T-helper 22 cell (primary cell): ENCODE measurements at regions not wholly inside any gene's neighbourhood (a gene's known extent, or its start where the extent isn't known, plus 50 kb on each side); places are given as distances from the start of the nearest gene placed in this dataset.

Experiments used
- DNase-seq: peaks from one replicate; pipeline ENCODE4 v3.0.0-alpha.2; 2020; ENCODE audit warnings: low read depth

DNA sequence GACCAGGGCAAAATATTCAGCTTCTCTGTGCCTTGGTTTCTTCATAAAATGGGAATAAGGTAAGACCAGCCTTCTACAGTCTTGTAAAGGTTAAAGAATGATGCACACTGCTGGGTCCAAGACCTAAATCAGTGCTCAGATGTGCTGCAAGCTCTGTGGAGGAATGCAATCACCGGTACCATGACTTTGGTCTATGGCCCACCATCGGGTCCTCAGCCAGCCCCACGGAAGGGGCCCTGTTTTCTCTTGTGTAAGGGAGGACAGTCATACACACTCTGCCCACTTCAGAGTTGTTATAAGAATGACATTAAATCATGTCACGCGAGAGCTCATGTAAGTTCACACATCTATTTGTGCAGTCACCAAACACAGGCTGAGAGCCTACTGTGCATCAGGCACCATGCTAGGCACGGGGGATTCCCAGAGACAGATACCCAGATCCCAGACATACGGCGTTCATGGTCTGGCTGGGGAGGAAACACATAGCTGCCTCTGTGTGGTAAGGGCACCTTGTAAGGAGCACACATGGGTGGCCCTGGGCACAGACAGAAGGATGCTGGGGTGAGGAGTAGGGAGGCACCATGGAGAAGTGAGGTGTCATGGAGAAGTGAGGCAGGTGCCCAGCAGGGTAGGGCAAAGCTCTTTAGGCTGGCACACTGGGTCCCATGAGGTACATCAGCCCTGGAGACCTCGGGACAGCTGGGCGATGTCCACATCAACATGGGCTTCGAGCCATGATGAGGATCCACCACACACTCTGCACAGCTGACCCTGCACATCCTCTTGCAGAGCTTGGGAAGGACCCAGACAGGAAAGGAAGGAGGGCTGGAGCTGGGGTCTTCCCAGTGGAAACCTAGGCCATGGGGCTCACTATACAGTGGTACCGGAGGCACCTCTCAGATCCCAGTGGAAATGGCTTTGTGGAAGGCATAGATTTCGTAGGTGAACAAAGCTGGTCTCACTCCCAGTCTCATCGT, 190.4 kb upstream of the DIO3 start:
- DNase-seq: no peak

DNA sequence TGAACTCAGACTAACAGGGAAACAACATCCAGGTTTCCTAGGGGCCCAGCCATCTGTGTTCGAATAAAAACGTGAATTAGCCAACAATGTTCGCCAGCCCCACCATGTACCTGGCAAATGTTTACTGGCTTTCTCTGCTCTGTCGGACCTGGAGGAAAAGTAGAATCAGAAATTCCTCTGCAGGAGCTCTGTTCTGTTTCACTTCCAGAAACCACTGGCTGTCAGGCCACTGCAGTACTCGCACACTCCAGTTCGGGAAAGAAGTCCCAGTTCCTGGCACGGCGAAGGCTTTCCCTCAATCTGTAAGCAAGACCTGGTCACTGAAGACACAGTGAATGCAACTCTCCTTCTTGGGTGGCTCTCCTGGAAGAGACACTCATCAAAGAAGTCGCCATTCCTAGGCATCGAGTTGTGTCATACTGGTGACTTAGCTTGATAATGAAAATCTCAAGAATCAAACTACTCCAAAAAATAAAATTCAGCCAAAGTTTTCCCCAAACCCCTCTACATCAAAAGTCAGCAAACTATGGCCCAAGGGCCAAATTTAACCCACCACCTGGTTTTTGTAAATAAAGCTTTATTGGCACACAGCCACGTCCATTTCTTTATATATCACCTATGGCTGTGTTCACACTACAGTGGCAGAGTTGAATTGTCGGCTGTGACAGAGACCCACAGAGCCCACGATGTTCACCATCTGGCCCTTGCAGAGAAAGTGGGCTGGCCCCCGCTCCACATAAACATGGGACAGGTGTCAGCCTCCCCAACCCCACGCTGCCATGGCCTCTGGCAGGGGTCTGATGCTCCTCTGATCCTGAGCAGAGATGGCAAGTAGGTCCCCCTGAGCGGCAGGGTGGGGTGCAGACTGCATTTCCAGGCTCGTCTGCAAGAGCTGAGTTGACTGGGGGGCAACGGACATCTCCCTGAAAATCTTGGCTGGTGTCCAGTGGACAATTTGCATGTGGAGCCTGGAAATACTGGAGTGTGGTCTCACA, 189.2 kb upstream of the DIO3 start:
- DNase-seq: no peak

DNA sequence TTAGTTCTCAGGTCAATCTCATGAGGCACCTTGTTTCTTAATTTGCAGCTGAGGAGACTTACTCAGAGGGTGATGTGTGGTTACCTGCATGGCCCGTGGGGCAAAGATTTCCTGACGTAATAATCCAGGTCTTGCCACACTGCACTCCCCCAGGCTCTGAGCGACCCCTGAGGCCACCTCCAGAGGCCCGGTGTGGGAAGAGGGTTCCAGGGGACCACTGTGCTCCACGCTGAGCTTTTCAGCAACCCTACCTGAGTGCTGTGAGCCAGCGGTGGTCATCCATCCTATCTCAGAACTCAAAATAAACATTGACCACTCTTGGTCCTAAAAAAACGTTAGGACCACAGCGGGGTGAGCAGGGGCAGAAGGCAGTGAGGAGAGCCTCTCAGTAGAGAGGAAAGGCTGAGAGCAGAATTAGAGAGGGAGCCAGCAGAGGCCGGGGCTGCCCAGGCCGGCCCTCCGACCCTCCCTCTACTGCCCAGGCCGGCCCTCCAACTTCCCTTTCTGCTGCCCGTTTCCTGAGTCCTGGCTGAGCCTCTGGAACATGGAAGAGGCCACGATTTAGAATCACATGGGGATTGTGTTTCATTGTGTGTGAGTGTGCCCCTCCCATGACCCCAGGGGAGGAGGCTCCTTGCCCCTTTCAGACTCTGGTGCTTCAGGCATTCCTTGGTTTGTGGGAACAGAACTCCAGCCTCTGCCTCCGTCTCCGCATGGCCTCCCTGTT, 188.2 kb upstream of the DIO3 start:
- DNase-seq: no peak

DNA sequence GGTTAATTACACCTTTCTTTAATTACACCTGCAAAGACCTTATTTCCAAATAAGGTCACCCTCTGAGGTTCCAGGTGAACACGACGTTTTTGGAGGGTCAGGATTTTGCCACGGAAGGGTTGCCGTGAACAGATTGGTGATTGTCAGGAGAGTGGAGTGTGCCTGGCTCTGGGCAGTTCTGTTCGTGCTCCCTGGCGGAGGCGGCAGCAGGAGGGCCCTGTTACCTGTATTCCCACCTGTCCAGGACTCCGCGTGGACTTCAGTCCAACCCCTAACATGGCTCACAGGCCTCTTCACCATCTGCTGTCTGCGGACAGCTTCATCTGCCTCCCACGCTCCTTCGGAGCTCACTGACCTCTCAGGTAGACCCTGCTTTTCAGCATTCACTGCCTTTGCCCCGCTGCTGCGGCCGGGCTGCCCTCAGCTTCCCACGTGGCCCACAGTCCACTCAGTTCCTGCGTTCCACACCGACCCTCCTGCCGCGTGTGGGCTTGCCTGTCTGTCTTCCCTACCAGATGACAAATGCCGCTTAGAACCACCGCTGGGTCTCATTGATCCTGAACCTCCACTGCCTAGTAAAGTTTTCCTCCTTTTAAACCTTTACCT, 187.5 kb upstream of the DIO3 start:
- DNase-seq: no peak

DNA sequence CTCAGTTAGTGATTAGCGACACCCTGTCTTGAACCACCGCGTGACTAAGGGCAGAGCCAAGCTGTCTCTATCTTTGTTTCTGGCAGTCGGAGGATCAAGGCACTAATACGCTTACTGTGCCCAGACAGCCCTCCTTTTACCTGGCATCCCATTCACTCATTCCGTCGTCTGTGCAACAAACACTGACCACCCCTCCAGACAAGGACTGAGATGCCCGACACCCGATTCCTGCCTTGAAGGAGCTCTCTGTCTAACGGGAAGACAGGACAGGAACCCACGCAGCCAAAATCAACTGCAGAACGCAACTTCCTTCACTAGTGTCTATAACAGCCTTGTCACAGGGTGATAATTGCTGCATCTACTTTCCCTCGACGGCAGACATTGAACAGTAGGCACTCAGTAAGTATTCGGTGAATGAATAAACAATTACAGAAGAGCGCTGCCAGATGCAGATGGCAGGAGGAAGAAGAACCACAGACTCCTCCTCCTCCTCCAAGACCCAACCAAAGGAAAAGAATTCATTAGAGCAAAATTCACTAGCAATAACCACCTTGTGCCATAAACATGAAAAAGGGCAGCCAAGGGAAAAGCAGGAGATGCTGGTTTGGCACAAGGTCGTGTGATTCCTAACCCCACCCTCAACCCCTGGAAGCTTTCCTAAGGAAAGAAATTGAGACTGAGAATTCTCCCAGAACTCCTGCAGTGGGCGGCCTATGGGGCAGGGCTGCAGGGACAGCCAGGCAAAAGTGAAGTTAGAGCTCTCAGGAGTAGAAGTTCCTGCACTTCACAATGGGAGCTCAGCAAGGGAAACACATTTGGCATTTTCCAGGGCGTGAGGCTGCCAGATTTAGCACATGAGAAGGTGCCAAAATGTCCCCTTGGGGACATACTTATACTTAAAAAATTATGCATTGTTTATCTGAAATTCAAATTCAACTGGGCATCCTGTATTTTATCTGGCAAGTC, 186.6 kb upstream of the DIO3 start:
- no peak for DNase-seq

DNA sequence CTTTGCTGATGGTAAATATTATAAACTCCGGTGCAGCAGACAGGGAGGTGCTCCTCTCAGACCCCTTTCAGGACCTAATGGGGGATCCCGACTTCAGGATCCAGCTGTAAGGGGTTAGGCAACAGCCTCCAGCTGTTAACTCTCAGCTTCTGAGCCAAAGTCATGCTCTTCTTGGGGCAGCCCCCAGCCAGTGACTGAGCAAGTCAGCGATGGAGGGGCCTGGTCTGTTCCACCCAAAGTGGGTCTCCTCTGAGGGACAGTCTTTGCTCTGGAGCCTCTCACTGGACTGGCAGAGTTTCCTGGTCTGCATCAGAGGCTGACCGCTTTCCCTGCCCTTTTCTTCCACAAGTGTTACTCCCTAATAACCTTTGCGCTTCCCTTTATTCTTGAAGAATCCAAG, 184.2 kb upstream of the DIO3 start:
- no peak for DNase-seq

DNA sequence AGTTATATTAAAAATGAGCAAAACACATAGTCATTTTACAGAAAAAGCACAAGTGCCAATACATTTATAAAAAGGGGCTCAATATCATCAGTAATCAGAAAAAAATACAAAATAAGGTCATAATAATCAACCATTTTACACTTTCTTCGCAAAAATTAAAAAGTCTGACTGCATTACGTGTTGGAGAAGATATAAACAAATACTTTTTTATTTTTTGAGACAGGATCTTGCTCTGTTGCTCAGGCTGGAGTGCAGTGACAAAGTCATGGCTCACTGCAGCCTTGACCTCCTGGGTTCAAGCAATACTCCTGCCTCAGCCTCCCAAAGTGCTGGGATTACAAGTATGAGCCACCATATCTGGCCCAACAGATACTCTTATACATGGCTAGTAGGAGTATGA, 181.5 kb upstream of the DIO3 start:
- DNase-seq: no peak

DNA sequence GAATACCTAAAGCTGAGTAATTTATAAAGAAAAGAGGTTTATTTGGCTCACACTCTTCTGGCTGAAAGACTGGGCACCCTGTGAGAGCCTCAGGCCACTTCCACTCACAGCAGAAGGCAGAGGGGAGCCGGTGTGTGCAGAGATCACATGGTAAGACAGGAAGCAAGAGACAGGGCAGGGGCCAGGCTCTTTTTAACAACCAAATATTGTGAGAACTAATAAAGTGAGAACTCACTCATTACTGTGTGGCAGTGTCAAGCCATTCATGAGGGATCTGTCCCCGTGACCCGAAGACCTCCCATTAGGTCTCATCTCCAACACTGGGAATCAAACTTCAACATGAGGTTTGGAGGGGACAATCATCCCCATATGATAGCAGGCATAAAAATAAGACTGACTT, 180.8 kb upstream of the DIO3 start:
- no peak for DNase-seq

DNA sequence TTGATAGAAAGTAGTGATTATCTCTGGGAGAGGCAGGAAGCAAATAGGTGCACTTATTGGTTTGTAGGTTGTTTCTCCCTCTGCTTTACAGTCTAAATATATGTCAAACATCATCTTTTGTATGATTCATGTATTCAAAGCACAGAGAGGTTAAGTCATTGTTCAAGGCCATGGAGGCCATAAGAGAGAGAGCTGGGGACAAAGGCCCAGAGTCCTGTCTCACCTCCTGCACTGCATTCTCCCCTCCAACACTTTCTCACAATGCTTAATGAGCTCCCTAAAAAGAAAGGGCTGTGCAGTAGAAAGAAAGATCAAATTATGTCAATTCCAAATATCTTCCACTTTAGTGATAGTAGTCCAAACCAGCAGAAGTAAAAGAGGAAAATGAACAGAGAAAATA, 180.4 kb upstream of the DIO3 start:
- no peak for DNase-seq

DNA sequence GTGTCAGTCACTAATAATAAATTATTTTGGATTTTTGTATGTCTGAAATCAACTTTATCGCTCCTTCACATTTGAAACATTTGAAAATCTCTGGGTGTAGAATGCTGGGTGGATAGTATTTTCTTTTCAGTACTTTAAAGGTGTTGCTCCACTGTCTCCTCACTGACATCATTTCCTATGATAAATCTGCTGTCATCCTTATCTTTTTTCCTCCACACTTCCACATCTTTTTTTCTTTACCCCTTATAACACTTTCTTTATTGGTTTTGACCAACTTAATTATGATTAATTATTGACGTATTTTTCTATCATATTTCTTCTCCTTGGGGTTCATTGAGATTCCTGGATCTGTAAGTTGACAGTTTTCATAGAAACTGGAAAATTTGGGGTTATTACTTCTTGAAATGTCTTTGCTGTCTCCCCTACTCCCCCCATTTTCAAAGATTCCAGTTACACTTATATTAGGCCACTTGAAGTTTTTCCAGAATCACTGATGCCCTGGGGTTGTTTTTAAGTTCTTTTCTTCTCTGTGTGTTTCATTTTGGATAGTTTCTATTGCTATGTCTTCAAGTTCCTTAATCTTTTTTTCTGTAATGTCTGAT, 177.5 kb upstream of the DIO3 start:
- DNase-seq: no peak

DNA sequence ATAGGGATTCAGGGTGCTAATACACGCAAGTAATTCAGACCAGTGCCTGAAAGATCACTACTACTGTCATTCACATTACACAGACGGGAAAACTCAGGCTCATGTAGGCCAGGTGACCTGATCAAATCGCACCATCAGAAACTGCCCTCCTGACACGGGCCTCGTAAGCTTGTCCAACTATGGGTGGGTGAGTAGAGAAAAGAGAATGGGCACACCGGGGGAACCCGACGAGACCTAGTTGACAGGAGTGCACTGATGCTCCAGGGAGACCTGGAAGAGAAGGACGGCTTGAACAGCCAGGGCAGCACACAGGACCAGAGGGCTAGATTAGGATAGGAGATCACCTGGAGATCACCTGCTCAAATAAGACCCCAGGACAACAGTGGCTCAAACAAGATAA, 166.9 kb upstream of the DIO3 start:
- DNase-seq: no peak

DNA sequence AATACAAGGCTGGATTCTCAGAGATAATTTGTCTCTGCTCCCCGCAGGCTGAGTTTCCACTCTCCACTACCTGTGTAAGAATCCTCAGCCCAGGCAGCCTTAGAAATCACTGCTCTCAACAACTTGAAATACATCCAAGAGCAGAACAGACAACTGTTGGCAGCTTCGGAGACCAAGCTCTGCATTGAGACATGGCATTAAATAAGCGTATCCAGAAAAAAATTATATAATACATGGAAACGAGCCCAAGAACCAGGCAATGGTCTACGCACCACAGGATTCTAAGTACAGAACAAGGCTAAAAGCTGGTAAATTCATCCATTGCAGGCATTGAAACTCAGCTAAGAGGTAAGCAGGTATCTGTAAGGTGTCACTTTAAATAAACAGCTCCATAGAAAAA, 165.5 kb upstream of the DIO3 start:
- no peak for DNase-seq

DNA sequence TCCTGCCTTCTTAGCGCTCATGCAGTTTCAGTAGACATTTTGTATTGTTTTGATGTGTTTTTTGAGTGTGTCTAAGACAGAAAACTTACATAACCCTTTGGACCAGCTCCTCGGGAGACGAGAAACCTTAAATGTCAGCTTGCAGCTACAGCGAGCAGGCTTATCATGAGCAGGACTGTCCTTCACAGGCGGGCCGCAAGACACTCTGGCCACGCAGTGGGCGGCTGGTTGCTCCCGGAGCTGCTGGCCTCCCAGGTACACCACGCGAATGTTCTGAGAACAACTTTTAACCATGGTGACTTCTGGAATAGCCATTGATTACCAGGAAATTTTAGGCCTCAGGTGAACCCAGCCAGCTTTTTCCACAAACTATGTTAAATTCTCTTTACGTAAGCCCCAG, 164.1 kb upstream of the DIO3 start:
- DNase-seq: no peak

DNA sequence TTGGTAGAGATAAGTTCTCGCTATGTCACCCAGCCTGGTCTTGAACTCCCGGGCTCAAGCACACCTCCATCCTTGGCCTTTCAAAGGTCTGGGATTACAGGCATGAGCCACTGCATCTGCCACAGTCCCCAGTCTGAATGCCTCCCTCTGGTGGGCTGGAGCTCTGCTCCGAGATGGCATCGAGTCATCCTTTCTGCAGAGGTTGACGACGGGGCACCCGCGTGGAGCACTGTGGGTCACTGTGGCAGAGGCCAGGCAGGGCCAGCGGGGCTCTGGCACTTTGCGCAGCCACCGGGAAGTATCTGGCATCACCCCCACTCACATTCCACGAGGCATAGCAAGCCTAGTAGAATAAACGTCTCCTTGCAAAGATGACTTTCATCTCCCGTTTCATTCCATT, 163.3 kb upstream of the DIO3 start:
- no peak for DNase-seq

DNA sequence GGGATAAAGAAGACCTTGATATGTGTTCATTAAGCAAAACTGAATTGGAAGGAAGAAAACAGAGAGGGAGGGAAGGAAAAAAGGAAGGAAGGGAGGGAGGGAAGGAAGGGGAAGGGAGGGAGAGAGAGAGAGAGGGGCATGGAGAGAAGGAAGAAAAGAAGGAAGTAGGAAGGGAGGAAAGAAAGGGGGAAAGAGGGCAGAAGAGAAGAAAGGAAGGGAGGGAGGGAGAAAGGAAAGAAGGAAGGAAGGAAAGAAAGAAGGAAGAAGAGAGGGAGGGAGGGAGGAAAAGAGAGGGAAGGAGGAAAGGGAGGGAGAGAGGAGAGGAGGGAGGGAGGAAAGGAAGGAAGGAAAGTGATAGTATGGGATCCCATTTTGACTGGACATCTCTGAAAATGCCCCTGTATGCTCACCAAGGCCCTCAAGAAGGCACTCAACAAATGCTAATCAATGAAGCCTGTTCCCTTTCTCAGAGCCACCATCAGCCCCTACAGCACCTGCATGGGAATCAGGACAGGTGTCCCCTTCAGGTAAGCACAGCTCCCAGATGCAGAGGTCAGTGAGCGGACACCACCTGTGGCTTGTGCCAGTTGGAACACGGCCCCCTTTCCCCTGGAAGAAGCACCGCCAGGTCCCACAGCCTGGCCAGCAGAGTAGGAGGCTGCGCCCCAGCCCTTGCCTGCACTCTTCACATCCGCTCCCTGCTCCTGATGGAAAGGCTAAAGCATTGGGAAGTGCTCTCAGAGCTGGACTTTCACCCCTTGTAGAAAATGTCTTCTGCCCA, 161.4 kb upstream of the DIO3 start:
- DNase-seq: no peak

DNA sequence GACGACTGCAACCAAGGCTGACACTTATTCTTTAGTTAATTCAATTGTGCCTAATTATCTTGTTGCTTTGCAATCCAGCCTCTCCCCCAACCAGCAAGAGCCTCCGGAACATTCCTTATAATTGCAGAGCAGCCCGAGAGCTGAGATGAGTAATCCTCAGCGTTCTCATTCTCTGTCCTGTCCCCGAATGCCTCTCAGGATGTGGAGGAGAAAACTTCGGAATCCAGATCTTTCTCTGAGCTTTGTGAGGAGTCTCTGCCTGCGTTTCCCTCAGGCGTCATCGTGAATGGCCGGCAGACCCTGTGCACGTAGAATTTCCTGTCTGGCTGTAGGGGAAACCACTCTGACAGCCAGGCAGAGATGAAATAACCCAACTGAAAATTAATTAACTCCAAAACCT, 160.5 kb upstream of the DIO3 start:
- DNase-seq: no peak

DNA sequence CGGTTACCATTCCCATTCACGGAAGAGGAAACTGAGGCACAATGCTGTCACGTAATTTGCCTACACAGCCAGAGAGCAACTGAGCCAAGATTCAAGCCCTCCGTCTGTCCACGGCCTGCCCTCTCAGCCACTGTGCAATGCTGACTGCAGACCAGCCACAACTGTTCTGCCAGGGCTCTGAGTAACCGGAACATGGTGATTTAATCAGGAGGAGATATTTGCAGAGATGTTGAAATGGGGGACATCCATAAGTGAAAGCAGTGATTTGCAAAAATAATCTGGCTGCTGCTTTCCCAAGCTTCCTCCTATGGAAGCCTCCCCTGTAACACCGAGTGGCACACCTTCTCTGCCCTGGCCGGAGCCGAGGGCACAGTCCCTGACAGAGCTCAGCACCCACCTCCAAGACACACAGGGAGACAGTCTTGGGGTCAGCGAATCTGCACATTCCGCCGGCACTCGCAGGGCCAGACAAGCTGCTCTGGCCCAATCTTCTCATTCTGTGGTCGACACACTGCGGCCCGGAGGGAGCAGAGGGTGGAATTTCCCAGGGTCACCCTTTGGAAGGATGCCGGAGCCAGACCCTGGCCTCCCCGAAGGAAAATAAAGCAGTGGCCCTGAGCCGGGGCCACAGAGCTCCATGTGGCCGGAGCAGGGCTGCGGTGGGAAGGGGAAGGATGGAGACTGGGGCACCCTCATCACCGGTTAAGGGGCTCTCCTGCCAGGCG, 158.2 kb upstream of the DIO3 start:
- DNase-seq: no peak

DNA sequence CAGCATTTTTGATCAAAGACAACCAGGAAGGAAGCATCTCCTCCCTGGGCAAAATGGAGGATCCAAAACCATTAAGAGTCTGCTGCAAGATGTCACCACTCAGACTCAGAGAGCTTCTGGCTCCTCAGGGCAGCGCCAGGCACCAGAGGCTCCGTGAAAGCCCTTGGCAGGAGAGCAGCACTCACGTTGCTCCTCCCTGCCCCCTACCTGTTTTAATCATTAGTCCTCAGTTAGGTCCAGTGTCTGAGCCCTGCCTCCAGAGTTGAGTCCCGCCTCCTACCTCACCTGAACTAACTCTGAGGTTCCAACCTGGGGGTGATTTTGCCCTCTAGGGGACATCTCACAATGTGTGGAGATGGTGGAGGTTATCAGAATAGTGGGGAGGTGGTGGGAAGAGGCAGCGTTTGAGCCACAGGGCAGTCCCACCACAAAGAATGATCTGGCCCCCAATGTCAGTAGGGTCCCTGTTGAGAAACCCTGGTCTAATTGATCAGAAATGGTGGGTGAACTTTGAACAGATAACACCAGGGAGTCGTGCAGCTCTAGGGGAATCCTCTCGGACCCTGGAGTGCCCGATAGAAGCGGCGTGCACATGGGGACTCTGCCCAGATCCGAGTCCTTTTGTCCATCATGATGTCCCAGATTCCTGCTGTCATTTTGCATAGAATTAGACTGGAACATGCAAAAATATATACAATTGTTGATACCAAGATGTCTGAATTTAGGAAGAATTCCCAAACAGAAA, 156.7 kb upstream of the DIO3 start:
- no peak for DNase-seq
